Activated B cell treated with CpG ODN at 0.5 μM for 24 hours (primary cell): ENCODE measurements at regions not wholly inside any gene's neighbourhood (a gene's known extent, or its start where the extent isn't known, plus 50 kb on each side); places are given as distances from the start of the nearest gene placed in this dataset.

Source experiments
- ATAC-seq: fragments of 200-7000 bp; cut with Tn5 transposase; one replicate; pipeline ENCODE4 v1.10.0; 2021; ENCODE audit warnings: low read depth, mild to moderate bottlenecking, moderate library complexity
- CTCF ChIA-PET: fragments of 350-600 bp; sonication (Branson Sonifier 250); formaldehyde crosslinking; loops from one replicate; lab custom pipeline; 2021; ENCODE audit warnings: antibody characterized with exemption; lab: Charles Lee
- POLR2A ChIA-PET: fragments of 350-600 bp; sonication (Branson Sonifier 250); formaldehyde crosslinking; loops from one replicate; lab custom pipeline; 2021; ENCODE audit warnings: antibody characterized with exemption; lab: Charles Lee
- DNase-seq: peaks from one replicate; pipeline ENCODE4 v3.0.0; 2022
- H3K27ac Mint-ChIP-seq: one replicate; pipeline ENCODE4 v1.8.0; 2020; ENCODE audit warnings: mixed read lengths
- H3K27me3 Mint-ChIP-seq: one replicate; pipeline ENCODE4 v1.8.0; 2021; ENCODE audit warnings: mixed read lengths
- H3K36me3 Mint-ChIP-seq: one replicate; pipeline ENCODE4 v1.8.0; 2021; ENCODE audit warnings: low read depth, mixed read lengths
- H3K4me1 Mint-ChIP-seq: one replicate; pipeline ENCODE4 v1.8.0; 2021; ENCODE audit warnings: mixed read lengths
- H3K4me3 Mint-ChIP-seq: one replicate; pipeline ENCODE4 v1.8.0; 2020; ENCODE audit warnings: mild to moderate bottlenecking, mixed read lengths
- H3K9me3 Mint-ChIP-seq: one replicate; pipeline ENCODE4 v1.8.0; 2020; ENCODE audit warnings: mixed read lengths
- intact Hi-C: fragments of 100-400 bp; cut with micrococcal nuclease; formaldehyde crosslinking; loops from one replicate; pipeline ENCODE4 v1.15.1; 2024
- TF ChIP-seq, protein P1 (sequence below): fragments of 200-600 bp; IDR thresholded peaks from one replicate; pipeline ENCODE4 v1.8.0; 2022; ENCODE audit warnings: antibody characterized with exemption, mild to moderate bottlenecking

DNA sequence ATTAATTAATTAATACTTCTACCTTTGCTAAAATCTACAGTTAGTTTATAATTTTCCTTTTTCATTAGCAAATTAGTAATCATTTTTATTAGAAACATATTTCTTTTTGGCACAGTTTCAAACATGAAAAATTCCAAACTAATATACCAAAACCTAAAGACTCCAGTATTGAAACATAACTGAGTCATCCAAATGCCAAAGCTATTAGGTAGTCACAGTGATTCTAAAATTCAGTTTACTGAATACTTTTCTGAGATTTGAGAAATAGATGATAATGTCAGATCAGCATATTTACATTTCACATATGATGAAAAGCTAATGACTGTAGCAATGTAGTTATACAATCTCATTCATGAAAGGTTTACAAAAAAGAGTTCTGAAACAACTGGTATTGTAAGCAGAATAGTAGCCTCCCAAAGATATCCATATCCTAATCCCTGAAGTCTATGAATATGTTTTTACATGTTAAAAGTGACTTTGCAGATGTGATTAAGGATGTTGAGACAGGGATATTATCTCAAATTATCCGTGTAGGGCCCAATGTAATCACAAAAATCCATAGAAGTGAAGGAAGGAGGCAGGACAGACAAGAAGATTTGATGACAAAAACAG is 680.2 kb upstream of the CHAC2 start:
- Mint-ChIP-seq H3K36me3 (no peaks in the 10 kb centered on the region), H3K4me3 (no peak overlapping the region), H3K27me3 (no peaks in the 10 kb centered on the region), H3K4me1 (no peaks in the 10 kb centered on the region), H3K27ac (no peak overlapping the region), H3K9me3 (no peaks in the 10 kb centered on the region)
- intact Hi-C loops, result no loop called here
- DNase-seq (no peak), ATAC-seq (no peak)
- POLR2A ChIA-PET, result no interaction called here
- TF ChIP-seq, protein P1, sequence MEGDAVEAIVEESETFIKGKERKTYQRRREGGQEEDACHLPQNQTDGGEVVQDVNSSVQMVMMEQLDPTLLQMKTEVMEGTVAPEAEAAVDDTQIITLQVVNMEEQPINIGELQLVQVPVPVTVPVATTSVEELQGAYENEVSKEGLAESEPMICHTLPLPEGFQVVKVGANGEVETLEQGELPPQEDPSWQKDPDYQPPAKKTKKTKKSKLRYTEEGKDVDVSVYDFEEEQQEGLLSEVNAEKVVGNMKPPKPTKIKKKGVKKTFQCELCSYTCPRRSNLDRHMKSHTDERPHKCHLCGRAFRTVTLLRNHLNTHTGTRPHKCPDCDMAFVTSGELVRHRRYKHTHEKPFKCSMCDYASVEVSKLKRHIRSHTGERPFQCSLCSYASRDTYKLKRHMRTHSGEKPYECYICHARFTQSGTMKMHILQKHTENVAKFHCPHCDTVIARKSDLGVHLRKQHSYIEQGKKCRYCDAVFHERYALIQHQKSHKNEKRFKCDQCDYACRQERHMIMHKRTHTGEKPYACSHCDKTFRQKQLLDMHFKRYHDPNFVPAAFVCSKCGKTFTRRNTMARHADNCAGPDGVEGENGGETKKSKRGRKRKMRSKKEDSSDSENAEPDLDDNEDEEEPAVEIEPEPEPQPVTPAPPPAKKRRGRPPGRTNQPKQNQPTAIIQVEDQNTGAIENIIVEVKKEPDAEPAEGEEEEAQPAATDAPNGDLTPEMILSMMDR, result no peak
- CTCF ChIA-PET, result no interaction called here

DNA sequence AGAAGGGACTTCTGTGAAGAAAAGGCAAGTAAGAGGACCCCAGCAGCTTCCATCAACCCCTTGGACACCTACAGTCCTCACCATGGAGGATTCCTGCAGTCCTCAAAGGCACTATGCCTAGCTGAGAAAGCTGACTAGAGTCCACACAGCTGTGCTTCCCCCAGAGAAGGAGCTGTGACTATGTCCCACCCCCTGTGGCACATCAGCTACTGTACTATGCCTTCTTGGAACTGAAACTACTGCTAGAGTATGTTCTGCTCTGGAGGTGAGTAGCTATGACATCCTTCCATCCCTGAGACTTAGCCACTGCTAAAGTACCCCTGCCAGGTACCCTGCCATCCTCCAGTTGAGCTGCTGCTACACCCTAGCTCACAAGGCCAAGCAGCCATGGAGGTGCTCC is 690.2 kb upstream of the CHAC2 start:
- POLR2A ChIA-PET, result no interaction called here
- Mint-ChIP-seq H3K9me3 (peaks cover 14% of the 10 kb centered on the region), H3K36me3 (no peaks in the 10 kb centered on the region), H3K4me3 (no peak overlapping the region), H3K27ac (no peak overlapping the region), H3K4me1 (no peaks in the 10 kb centered on the region), H3K27me3 (no peaks in the 10 kb centered on the region)
- CTCF ChIA-PET, result no interaction called here
- TF ChIP-seq, protein P1, result no peak
- no peak for DNase-seq
- ATAC-seq, result no peak
- intact Hi-C loops, result no loop called here

DNA sequence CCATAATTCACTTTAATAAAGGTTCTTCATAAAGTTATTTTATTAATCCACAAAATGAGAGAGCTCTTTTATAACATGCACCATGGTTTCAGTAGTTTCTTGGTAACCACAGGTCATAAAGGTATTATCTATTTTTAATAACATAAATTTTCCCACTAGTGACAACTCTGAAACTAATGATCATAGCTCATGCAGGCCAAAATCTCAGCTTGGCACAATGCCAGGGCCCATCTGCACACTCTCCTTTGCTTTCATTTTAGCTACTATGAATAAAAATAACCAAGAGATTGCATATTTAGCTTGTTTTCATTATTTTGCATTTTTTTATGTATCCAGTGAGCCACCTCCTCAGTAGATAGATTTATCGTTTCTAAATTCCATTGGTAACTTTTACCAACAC is 691.8 kb upstream of the CHAC2 start:
- DNase-seq (no peak), ATAC-seq (no peak)
- Mint-ChIP-seq H3K36me3 (no peaks in the 10 kb centered on the region), H3K27ac (no peak overlapping the region), H3K4me1 (no peaks in the 10 kb centered on the region), H3K27me3 (no peaks in the 10 kb centered on the region), H3K4me3 (no peak overlapping the region), H3K9me3 (peaks cover 6% of the 10 kb centered on the region)
- intact Hi-C loops, result no loop called here
- CTCF ChIA-PET, result no interaction called here
- TF ChIP-seq, protein P1, result no peak
- POLR2A ChIA-PET, result no interaction called here

DNA sequence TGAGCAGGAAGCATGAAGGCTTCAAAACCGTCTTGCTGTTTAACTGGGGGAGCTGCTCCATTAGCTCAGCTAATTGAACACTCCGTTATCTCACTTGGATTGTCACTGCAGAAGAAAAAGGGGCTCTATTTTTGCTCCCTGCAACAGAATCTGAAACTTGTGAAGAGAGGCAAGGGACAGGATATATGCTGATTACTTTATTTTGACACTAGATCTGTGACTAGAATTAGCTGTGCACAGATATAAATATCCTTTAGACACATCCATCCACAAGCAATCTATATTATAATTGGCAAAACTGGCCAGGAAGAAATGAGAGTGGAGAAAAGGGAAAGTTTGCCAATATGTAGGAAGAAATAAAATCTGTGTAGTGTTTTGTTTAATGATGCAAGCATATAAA is 700.1 kb upstream of the CHAC2 start:
- no peak for DNase-seq
- Mint-ChIP-seq H3K9me3 (no peaks in the 10 kb centered on the region), H3K4me1 (no peaks in the 10 kb centered on the region), H3K4me3 (no peak overlapping the region), H3K27ac (no peak overlapping the region), H3K36me3 (no peaks in the 10 kb centered on the region), H3K27me3 (no peaks in the 10 kb centered on the region)
- CTCF ChIA-PET, result no interaction called here
- no peak for ATAC-seq
- intact Hi-C loops, result no loop called here
- POLR2A ChIA-PET, result no interaction called here
- TF ChIP-seq, protein P1, result no peak

DNA sequence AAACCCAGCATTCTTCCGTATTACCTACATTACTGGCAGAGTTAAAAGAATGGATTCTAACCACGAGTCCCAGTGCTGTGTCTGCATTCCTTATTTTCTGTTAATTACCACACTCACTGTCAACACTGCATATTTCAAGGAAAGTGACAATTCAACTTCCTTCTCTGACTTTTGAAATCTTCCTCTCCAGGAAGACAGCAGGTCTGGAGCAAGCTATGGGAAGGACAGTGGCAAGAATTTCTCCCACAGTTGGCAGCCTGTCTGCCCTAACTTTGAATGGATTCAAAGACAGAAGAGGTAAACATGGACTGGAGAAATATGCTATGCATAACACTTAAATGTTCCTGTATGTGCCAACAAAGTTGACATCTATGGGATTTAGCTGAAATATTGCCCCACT is 700.5 kb upstream of the CHAC2 start:
- no peaks in the 10 kb centered on the region for H3K27me3 Mint-ChIP-seq

More for the DNA sequence above, 700.5 kb upstream of the CHAC2 start:
- TF ChIP-seq, protein P1, result no peak
- CTCF ChIA-PET, result no interaction called here
- Mint-ChIP-seq H3K9me3 (no peaks in the 10 kb centered on the region), H3K4me3 (no peak overlapping the region), H3K27ac (no peak overlapping the region), H3K36me3 (no peaks in the 10 kb centered on the region), H3K4me1 (no peaks in the 10 kb centered on the region)
- ATAC-seq, result no peak
- DNase-seq, result no peak
- POLR2A ChIA-PET, result no interaction called here
- intact Hi-C loops, result no loop called here
